GM21367 (cell line): ENCODE measurements at regions not wholly inside any gene's neighbourhood (a gene's known extent, or its start where the extent isn't known, plus 50 kb on each side); places are given as distances from the start of the nearest gene placed in this dataset.
"Not testable (repeated sequence)": the region's sequence is repeated elsewhere in the genome, so short reads cannot be mapped to it uniquely, and the experiment has no call there.

Experiments used
- ATAC-seq: cut with Tn5 transposase; IDR thresholded peaks from one replicate; pipeline ENCODE4 v1.9.1; 2021; ENCODE audit not compliant: unreplicated experiment

- ATAC-seq: no peak
These were observed 503.7 kb downstream of the SLC6A15 start for GRCh38 chr12:84408936-84409335.

GRCh38 chr12:84406720-84407119 is 505.9 kb downstream of the SLC6A15 start:
- ATAC-seq: not testable (repeated sequence)

GRCh38 chr12:84397846-84398245 is 514.8 kb downstream of the SLC6A15 start:
- ATAC-seq: no peak

GRCh38 chr12:84397263-84397662 is 515.3 kb downstream of the SLC6A15 start:
- no peak for ATAC-seq

GRCh38 chr12:84391176-84391575 is 521.4 kb downstream of the SLC6A15 start:
- ATAC-seq: not testable (repeated sequence)

- ATAC-seq: no peak
These were observed 528.2 kb downstream of the SLC6A15 start for GRCh38 chr12:84384384-84384783.

- ATAC-seq: not testable (repeated sequence)
These were observed 530.1 kb downstream of the SLC6A15 start for GRCh38 chr12:84382486-84382885.

- no peak for ATAC-seq
These were observed 536.3 kb downstream of the SLC6A15 start for GRCh38 chr12:84376320-84376719.

- ATAC-seq: no peak
These were observed 537.0 kb downstream of the SLC6A15 start for GRCh38 chr12:84375449-84376170.

GRCh38 chr12:84362552-84362897 is 550.1 kb downstream of the SLC6A15 start:
- ATAC-seq: no peak

GRCh38 chr12:84361651-84362551 is 550.7 kb downstream of the SLC6A15 start:
- no peak for ATAC-seq

- ATAC-seq: no peak
These were observed 555.3 kb downstream of the SLC6A15 start for GRCh38 chr12:84357314-84357713.

GRCh38 chr12:84356224-84356623 is 556.4 kb downstream of the SLC6A15 start:
- ATAC-seq: no peak

GRCh38 chr12:84355561-84355960 is 557.0 kb downstream of the SLC6A15 start:
- ATAC-seq: no peak

- no peak for ATAC-seq
These were observed 564.0 kb downstream of the SLC6A15 start for GRCh38 chr12:84348582-84348981.

GRCh38 chr12:84341467-84342193 is 571.0 kb downstream of the SLC6A15 start:
- no peak for ATAC-seq

GRCh38 chr12:84336231-84336630 is 576.4 kb downstream of the SLC6A15 start:
- ATAC-seq: no peak

GRCh38 chr12:84329938-84330337 is 582.7 kb downstream of the SLC6A15 start:
- ATAC-seq: no peak

- ATAC-seq: no peak
These were observed 596.7 kb downstream of the SLC6A15 start for GRCh38 chr12:84315926-84316325.

GRCh38 chr12:84313323-84313675 is 599.3 kb downstream of the SLC6A15 start:
- no peak for ATAC-seq

GRCh38 chr12:84308211-84308610 is 604.4 kb downstream of the SLC6A15 start:
- no peak for ATAC-seq

- no peak for ATAC-seq
These were observed 607.5 kb downstream of the SLC6A15 start for GRCh38 chr12:84305144-84305543.
